Hepatocyte (in vitro differentiated cells): ENCODE measurements at regions not wholly inside any gene's neighbourhood (a gene's known extent, or its start where the extent isn't known, plus 50 kb on each side); places are given as distances from the start of the nearest gene placed in this dataset.
"Not testable (repeated sequence)": the region's sequence is repeated elsewhere in the genome, so short reads cannot be mapped to it uniquely, and the experiment has no call there.

ENCODE experiments used
- CTCF ChIP-seq: fragments of 200-600 bp; sonication (generic); IDR thresholded peaks from 2 replicates; pipeline ENCODE4 v1.5.1; 2016; ENCODE audit warnings: antibody characterized with exemption, mild to moderate bottlenecking; ENCODE audit not compliant: poor library complexity
- EZH2 ChIP-seq: fragments of 200-600 bp; sonication (generic); IDR thresholded peaks from 2 replicates; pipeline ENCODE4 v1.6.1; 2016; ENCODE audit warnings: antibody characterized with exemption, mild to moderate bottlenecking, borderline replicate concordance

DNA sequence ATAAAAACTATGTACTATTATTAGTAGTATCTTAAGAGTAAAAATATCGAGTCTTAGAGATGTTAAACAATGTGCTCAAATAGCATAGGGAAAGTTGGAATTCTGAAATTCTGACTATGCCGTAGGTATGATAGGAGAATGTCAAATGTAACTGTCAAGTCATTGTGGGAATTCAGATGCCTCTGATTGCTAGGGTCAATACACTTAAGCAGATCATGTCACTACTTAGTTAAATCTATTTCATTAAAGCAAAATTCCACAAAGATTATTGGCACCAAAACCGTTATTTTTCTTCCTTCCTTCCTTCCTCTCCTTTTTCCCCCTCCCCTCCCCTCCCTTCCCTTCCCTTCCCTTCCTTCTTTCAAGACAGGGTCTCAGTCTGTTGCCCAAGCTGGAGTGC, 115.5 kb downstream of the CCDC74A start:
- not testable (repeated sequence) for TF ChIP-seq EZH2, CTCF
